ENCODE measurements at regions not wholly inside any gene's neighbourhood (a gene's known extent, or its start where the extent isn't known, plus 50 kb on each side); places are given as distances from the start of the nearest gene placed in this dataset.

DNA sequence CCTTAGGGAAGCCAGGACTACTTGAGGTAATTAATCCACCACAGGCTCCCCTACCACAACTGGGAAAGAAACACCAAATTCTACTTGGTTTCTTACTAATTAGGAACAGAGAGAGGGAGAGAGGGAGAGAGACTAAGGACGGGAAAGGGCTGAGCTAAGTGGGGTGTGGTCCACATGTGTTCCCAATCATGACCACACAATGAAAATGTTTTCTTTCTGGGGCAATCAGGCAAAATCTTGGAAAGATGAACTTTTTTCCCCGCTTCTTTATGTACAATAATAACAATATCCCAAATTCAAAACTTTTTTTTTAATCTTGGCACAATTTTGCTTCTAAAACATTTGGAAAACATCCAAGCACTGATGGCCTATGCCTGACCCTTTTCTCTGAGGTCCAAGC lies 734.4 kb downstream of the MAFB start:
- TF ChIP-seq, protein P1, sequence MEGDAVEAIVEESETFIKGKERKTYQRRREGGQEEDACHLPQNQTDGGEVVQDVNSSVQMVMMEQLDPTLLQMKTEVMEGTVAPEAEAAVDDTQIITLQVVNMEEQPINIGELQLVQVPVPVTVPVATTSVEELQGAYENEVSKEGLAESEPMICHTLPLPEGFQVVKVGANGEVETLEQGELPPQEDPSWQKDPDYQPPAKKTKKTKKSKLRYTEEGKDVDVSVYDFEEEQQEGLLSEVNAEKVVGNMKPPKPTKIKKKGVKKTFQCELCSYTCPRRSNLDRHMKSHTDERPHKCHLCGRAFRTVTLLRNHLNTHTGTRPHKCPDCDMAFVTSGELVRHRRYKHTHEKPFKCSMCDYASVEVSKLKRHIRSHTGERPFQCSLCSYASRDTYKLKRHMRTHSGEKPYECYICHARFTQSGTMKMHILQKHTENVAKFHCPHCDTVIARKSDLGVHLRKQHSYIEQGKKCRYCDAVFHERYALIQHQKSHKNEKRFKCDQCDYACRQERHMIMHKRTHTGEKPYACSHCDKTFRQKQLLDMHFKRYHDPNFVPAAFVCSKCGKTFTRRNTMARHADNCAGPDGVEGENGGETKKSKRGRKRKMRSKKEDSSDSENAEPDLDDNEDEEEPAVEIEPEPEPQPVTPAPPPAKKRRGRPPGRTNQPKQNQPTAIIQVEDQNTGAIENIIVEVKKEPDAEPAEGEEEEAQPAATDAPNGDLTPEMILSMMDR (IDR thresholded peaks at IDR 0.05; ENCODE audit: low read depth, low read length, missing control alignments), result no peak
- DNase-seq (ENCODE audit: low read depth), result no peak
- H3K4me3 ChIP-seq (ENCODE audit: low read depth, low read length), result no peak overlapping the region
- in situ Hi-C loops (cut with HindIII; ENCODE audit: low sequenced_read_pairs), result no loop called here

- TF ChIP-seq, protein P1 (IDR thresholded peaks at IDR 0.05; ENCODE audit: low read depth, low read length, missing control alignments), result no peak
- in situ Hi-C loops (cut with HindIII; ENCODE audit: low sequenced_read_pairs), result no loop called here
Observed at GRCh38 chr20:39946931-39947330, 742.1 kb downstream of the MAFB start.

GRCh38 chr20:39946053-39946810 lies 742.8 kb downstream of the MAFB start:
- DNase-seq (ENCODE audit: low read depth), result no peak
- TF ChIP-seq, protein P1 (IDR thresholded peaks at IDR 0.05; ENCODE audit: low read depth, low read length, missing control alignments), result no peak
- no peak overlapping the region for H3K4me3 ChIP-seq (ENCODE audit: low read depth, low read length)
- in situ Hi-C loops (cut with HindIII; ENCODE audit: low sequenced_read_pairs), result no loop called here

More at GRCh38 chr20:39946931-39947330, 742.1 kb downstream of the MAFB start:
- DNase-seq (ENCODE audit: low read depth), result no peak
- H3K4me3 ChIP-seq (ENCODE audit: low read depth, low read length), result no peak overlapping the region

- DNase-seq (ENCODE audit: low read depth), result no peak
- in situ Hi-C loops (cut with HindIII; ENCODE audit: low sequenced_read_pairs), result no loop called here
- no peak overlapping the region for H3K4me3 ChIP-seq (ENCODE audit: low read depth, low read length)
- TF ChIP-seq, protein P1 (IDR thresholded peaks at IDR 0.05; ENCODE audit: low read depth, low read length, missing control alignments), result no peak
Observed at GRCh38 chr20:39944861-39945260, 744.2 kb downstream of the MAFB start.

DNA sequence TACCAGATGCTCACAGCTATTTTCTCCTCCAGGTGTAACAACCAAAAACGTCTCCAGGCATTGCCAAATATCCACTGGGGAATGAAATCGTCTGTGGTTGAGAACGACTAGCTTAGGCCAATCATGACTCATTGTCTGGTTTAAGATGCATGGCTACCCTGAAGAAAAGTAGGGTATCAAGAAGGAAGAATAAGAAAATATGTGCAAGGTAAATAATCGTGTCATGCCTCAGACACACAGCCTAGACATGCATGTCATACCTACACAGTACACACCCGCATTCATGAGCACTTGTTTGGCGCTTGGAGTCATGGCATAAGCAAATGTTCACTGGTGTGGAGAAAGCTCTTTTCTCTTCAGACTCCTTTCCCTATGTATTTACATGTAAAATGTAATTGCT lies 745.7 kb downstream of the MAFB start:
- in situ Hi-C loops (cut with HindIII; ENCODE audit: low sequenced_read_pairs), result no loop called here
- H3K4me3 ChIP-seq (ENCODE audit: low read depth, low read length), result no peak overlapping the region
- no peak for DNase-seq (ENCODE audit: low read depth)
- TF ChIP-seq, protein P1 (IDR thresholded peaks at IDR 0.05; ENCODE audit: low read depth, low read length, missing control alignments), result no peak

- no peak overlapping the region for H3K4me3 ChIP-seq (ENCODE audit: low read depth, low read length)
- DNase-seq (ENCODE audit: low read depth), result no peak
- TF ChIP-seq, protein P1 (IDR thresholded peaks at IDR 0.05; ENCODE audit: low read depth, low read length, missing control alignments), result no peak
- in situ Hi-C loops (cut with HindIII; ENCODE audit: low sequenced_read_pairs), result no loop called here
Observed at GRCh38 chr20:39941245-39941644, 747.8 kb downstream of the MAFB start.
